HG02852 (cell line): ENCODE measurements at regions not wholly inside any gene's neighbourhood (a gene's known extent, or its start where the extent isn't known, plus 50 kb on each side); places are given as distances from the start of the nearest gene placed in this dataset.
"Not testable (repeated sequence)": the region's sequence is repeated elsewhere in the genome, so short reads cannot be mapped to it uniquely, and the experiment has no call there.

Source experiments
- ATAC-seq: cut with Tn5 transposase; IDR thresholded peaks from one replicate; pipeline ENCODE4 v1.9.1; 2021; ENCODE audit warnings: mild to moderate bottlenecking, moderate library complexity; ENCODE audit not compliant: unreplicated experiment

DNA sequence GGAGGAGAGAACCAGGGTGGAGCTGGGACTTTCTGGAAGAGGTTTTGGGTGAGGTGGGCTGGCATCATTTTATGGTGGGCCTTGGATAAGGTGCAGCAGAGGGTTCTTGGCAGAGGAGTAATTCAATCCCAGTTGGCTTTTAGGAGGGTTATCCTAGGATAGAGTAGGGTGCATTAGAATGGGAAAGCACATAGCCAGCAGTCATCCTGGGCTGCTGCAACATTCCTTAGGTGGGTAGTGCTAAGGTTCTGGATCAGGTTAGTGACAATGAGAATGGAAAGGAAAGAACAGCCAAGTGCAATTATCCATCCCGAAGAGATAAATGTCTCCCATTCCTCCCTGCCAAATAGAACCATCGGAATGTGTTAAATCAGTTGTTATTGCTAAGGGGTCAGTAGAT lies 157.3 kb upstream of the SPRED2 start:
- ATAC-seq, result no peak

DNA sequence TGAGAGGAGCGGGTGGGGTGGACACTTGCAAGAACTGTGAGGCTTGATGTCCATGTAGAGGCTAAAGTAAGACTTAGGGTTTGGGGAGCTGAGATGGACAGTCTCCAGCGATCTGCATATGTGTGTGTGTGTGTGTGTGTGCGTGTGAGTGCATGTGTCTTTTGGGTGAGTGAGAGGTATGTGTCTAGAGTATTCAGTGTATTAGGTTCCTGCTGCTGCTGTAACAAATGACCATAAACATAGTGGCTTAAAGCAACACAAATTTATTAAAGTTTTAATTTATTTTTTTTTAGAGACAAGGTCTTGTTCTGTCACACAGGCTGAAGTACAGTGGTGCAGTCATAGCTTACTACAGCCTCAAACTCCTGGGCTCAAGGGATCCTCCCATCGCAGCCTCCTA lies 155.4 kb upstream of the SPRED2 start:
- ATAC-seq, result no peak

DNA sequence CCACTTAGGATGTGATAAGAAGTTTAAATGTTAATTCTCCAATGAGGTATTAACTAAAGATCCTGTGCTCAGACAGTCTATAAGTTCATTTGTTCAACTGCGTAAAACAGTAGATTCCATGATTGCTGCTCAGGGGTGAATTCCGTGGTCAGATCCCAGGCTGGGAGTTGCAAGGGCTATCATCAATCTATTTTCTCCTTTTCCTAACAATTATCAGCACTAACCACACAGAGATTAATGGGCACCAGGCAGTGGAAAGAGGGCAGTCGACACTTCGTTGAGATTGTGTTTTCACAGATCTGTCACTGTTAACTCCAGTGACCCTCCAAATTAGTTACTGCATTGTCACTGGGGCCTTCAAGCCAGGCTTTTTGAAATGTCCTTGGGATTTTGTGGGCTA lies 154.1 kb upstream of the SPRED2 start:
- ATAC-seq, result no peak

DNA sequence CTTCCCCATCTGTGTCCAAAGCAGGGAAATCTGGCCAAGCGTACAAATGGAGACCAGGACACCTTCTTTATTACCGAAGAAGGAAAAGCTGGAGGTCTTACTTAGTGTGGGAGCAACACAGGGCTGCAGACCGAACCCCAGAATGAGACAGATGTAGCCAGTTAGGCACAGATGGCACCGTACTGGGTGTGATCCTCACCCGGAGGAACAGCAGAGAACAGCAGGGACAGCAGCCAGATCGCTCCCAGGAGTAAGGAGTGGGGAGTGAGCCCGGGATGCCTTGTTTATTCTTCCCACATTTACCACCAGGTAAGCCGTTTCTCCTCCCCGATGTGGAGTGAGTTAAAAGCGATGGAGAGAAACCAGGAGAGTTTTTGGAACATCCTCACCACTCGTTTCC lies 150.7 kb upstream of the SPRED2 start:
- no peak for ATAC-seq

DNA sequence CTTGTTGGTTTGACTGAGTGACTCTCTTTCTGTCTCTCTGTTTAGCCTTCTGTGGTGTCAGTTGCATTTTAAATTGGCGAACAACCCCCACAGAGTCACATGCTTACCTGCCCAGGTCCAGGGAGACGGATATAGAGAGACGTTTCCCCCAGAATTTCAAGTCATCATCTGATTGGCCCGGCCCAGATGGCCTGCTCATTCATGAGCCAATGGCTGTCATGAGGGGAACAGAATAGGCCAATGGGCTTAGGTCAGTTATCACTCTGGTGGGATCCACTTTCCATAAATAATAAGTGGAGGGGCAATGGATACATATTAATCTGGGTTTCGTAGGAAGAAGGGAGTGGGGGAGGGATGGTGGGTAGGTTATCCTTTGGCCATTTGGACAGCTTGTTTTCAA lies 150.0 kb upstream of the SPRED2 start:
- no peak for ATAC-seq

DNA sequence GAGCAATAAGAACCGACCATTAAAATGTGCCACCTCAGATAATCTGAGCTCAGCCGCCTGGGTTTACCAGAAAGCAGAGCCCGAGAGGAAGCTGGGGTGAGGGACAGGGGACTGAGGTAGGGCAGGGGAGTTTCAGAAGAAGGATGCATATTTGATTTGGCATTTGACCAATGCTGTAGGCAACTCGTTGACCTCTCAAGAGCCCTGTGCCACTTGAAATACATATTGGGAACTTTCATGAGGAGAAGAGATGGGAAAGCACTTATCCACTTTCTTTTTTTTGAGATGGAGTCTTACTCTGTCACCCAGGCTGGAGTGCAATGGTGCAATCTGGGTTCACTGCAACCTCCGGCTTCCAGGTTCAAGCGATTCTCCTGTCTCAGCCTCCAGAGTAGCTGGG lies 148.4 kb upstream of the SPRED2 start:
- ATAC-seq, result no peak

DNA sequence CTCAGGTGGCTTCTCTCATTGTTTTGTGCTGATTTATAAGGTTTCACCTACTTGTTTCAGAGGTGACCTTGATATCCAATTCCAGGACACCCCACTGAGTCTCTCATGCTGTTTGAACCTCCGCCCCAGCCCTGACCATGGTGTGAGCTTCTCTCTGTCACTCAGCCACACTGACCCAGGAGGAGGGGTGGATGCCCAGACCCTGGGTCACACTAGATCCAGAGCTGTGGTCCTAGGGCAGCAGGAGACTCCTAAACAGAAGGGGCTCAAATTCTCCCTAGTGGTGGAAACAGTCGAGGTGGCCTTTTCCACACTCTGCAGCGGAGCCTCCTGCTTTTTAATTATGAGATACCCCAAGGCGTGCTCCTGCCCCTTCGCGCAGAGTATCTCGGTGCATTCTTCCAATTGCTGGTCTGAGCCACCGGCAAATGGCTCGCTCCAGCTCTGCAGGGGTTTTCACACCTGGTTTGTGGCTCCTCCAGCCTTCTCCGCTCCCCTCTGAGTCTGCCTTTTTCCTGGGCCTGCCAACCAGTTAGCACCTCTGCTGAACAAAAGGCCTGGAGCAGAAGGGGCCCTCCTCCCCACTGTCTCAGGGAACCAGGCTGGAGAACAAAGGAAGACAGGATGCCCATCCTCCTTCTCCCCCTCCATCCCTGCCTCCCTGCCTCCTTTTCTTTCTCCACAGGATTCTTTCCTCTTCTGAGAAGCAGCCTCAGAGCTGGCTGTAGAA lies 147.3 kb upstream of the SPRED2 start:
- ATAC-seq, result no peak

DNA sequence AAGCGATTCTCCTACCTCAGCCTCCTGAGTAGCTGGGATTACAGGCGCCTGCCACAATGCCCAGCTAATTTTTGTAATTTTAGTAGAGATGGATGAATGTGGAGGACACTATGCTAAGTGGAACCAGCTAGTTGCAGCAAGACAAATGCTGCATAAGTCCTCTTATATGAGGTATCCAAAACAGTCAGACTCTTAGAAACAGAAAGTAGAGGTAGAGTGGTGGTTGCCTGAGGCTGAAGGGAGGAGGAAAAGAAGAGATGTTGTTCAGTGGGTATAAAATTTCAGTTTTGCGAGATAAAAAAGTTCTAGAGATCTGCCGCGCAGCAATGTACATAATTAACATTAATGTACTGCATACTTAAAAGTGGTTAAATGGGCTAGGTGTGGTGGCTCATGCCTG lies 145.3 kb upstream of the SPRED2 start:
- no peak for ATAC-seq

DNA sequence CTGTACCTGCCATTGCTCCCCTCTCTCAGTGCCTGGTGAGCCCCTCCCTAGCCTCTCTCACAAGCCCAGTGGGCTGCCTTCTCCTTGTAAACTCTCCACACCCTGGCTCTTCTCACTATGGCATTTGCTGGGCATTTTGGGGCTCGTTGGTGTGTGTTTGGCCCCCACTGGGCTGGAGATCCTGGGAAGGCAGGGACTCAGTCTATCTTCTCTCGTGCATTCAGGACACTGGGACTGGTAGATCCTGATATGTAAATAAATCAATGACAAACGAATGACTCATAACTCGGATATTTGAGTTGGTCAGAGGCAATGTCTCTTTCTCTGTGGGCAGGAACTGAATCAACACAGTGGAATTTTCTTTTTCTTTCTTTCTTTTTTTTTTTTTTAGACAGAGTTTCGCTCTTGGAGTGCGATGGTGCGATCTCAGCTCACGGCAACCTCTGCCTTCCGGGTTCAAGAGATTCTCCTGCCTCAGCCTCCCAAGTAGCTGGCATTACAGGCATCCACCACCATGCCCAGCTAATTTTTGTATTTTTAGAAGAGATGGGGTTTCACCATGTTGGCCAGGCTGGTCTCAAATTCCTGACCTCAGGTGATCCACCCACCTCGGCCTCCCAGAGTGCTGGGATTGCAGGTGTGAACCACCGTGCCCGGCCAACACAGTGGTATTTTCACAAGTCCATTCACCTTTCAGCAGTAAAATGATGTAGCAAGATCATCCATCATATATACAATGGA lies 144.6 kb upstream of the SPRED2 start:
- no peak for ATAC-seq

DNA sequence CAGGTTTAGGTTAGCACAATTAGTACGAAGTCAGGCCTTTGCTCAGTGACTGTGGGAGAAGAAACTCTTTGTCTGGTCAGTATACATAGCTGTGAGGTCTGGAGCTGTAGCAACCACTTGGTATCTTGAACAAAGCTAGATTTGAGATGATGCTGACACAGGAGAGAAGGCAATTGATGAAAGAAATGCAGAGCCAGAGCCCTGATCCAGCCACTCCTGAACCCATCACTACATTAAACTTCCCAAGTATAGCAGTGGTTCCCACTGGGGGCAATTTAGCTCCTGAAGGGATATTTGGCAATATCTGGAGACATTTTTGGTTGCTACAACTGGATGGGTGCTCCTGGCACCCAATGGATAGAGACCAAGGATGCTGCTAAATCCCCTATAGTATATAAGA lies 143.9 kb upstream of the SPRED2 start:
- ATAC-seq, result no peak

DNA sequence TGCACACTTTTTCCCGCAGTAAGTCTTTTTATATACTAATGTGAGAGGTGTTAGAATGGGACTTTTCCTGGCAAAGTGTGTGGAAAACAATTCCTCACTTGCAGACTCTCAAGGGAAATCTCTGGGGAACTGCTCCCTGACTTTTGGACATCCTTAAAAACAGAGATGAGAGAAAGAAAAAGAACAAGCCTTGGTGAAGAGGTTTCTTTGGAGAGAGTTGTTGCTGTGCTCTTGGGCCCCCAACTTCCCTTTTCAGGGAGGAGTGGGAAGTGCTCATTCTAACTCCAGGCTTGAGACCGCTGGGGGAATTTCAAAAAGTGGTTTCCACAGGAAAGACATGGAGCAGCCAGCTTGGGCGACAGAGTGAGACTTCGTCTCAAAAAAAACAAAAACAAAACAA lies 142.6 kb upstream of the SPRED2 start:
- no peak for ATAC-seq

DNA sequence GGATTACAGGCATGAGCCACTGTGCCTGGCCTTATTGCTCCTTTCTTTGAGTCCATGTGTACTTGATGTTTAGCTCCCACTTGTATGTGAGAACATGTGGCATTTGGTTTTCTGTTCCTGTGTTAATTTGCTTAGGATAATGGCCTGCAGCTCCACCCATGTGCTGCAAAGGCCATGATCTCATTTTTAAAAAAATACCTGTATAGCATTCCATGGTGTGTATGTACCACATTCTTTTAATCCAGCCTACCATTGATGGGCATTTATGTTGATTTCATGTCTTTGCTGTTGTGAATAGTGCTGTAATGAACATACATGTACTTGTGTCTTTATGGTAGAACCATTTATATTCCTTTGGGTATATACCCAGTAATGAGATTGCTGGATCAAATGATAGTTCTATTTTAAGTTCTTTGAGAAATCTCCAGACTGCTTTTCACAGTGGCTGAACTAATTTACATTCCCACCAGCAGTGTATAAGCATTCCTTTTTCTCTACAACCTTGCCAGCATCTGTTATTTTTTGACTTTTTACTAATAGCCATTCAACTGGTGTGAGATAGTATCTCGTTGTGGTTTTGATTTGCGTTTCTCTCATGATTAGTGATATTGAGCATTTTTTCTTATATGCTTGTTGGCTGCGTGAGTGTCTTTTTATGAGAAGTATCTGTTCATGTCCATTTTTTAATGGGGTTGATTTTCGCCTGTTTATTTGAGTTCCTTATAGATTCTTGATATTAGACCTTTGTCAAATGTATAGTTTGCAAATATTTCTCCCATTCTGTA lies 136.4 kb upstream of the SPRED2 start:
- ATAC-seq, result not testable (repeated sequence)

DNA sequence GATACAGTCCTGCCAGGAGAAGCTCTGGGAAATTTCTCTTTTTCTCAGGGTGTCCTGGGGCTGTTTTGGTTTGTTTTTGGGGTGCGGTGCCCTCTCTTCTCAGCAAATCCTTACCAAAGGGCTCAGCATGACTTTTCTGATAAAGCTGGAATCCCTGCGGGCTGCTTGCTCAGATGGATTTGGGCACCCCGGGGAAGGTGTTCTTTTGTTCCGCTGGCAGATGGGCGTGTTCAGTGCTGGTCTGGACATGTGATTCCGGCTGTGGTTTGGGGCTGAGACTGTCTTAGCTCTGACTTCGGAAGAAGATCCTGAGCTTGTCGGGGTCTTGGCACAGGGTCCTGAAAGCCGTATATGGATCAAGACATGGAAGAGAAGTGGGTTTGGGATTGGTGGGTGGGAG lies 134.2 kb upstream of the SPRED2 start:
- ATAC-seq, result no peak

DNA sequence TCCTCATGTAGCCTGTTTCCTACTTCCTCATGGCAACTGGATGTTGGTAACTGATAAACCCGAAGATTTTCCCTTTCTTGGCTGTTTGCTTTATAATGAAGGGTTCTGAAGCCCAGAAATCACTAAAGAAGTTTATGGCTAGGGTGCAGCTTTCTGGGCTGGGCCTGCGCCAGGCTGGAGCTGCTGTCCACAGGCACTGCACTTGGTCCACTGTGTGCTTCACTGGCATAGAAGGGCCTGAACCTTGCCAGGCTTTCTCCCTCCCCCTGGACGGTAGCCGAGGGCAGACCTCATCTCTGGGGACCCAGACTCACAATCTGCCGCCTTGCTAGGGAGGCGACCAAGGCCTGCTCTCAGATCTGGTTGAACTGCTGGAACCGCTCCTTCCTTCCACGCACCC lies 133.3 kb upstream of the SPRED2 start:
- ATAC-seq, result no peak

DNA sequence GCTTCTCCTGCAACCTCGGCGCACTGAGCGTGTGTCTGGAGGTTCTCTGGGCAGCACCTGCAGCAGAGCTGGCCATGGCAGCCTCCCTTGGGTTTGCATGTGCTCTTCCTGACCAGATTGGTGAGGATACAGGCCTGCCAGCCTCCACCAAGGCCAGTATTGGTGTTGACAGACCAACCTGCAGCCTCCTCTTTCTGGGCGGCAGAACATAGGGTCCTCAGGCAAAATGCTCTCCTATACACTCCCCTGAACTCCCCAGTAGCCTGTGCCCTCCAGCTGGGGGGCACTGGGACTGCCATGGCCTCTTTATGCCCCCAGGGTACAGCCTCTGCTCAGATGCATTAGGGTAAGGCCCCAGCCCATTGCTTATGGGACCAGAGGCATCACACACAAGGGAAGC lies 131.9 kb upstream of the SPRED2 start:
- no peak for ATAC-seq

DNA sequence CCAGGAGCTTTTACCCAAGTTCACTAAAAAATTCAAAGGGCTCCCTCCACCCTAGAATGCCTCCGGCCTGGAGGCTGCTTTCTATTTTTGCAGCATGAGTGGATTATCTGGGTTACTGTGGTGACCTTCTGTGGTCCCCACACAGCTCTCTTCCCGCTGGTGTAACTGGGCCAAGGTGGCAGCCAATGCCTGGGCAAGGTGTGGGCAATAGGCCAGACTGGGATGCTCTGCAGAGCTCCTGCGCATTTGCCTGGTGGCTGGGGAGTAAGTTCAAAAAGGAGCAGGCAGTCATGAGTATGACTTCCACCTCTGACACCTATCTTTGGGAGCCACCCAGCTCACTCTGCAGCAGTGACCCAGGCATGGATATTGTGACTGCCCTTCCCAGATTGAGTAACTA lies 130.5 kb upstream of the SPRED2 start:
- no peak for ATAC-seq

DNA sequence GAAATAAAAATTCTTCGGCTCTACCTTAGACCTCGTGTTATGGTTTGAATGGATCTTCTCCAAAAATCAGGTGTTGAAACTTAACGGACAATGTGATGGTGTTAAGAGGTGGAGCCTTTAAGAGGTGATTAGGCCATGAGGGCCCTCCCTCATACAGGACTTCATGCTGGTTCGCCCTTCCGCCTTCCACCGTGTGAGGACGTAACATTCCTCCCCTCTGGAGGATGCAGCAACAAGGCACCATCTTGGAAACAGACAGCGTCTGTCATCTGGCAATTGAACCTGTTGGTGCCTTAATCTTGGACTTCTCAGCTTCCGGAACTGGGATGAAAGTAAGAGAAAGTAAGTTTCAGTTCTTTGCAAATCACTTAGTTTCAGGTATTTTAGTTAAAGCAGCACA lies 126.3 kb upstream of the SPRED2 start:
- no peak for ATAC-seq

DNA sequence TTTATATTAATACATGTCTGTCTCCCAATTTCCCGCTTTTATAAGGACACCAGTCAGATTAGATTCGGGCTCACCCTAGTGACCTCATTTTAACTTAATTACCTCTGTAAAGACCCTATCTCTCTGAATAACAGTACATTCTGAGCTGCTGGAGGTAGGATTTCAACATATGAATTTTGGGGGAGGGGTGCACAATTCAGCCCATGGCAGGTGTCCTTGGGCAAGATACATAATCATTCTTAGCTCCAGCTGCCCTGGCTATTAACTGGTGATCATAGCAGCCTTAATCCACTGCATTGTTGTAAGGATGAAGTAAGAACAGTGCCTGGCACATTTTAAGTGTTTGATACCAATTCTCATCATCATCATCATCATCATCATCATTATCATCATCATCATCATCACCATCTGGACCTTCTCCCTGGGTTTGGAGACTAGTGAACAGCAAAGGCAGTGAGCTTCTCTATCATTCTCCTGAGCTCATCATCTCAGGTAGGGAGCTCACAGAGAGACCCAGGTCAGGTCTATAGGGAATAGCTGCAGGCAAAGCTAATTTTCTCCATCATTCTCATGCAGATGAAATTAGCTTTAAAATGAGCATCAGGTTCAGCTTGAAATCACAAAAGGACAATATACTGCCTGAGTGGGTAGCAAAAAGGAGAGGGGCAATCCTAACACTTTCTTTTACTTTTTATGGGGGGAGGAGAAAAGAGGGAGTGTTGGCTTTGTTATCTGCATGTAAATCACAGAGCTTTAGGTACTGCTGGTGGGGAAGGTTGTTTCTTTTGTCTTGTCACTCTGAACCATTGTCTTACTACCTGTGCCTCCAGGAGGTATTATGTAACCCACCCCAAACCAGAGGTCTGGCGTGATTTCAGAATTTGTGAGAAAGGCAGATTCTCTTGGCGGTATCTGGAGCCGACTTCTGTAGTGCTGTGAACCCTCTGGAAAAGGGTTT lies 125.5 kb upstream of the SPRED2 start:
- ATAC-seq, result no peak

DNA sequence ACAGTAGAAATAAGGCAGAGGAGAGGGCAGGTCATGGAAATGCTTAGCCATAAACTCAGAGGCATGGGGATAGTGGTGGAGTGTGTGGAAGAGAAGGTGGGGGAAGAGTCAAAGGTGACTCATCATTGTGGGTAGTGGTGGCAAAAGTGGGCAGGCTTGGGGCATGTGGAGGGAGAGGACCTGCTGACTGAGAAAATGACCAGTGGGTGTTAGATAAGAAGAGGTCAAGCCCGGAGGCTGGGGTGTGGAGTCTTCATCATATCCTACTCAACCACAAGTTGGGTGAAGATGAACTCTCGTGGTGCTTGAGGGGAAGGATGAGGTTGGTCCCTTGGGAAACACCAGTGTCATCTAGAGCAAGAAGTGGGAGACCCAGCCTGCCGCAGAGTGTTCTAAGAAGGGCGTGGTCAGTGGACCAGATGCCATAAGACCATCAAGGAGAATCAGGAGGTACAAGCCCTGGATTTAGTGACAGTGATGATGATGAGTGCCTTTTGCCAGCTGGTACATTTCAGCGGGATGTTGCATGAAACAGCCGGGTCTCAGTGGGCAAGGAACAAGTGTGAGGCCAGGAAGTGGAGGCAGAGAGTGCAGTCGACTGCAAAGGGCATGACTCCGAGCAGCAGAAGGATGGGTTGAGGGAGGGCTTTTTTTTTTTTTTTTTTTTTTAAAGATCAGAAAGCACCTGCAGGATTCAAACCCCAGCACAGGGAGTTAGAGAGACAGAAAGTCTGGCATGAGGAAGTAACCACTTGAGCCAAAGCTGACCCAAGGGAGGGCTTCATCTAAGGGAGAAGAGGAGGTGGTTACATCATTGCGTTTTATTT lies 122.6 kb upstream of the SPRED2 start:
- peak; percentile 49 for ATAC-seq

DNA sequence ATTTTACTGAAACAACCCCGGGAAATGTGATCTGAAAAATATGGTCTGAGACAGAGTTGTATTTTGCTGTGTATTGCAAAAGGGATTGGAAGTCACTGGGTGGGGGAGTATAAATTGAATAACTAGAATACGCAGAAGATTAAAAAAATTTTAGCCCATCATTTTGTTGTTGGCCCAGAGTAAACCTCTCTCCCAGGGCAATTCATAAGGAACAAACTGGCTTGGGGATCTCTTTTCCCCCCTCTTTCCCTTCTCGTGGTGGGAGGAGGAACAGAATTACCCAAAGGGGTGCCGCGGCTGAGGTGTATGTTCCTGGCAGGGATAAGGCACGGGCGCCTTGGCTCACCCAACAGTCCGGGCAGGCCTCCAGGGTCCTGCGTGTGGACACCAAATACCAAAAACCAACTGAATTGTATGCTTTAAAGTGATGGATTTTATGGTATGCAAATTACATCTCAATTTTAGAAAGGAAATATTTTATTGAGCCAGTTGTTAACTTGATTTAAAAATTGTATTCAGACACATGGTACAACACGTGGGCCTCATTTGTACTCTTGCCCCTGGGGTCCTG lies 121.2 kb upstream of the SPRED2 start:
- no peak for ATAC-seq
